Non-pigmented ciliary epithelial cell (primary cell): ENCODE measurements at regions not wholly inside any gene's neighbourhood (a gene's known extent, or its start where the extent isn't known, plus 50 kb on each side); places are given as distances from the start of the nearest gene placed in this dataset.
A peak's percentile ranks its signal among the peaks of the same experiment; 100 is the strongest.
"Not testable (repeated sequence)": the region's sequence is repeated elsewhere in the genome, so short reads cannot be mapped to it uniquely, and the experiment has no call there.

Experiments
- DNase-seq: peaks from one replicate; pipeline ENCODE4 v3.0.0-alpha.2; 2010; ENCODE audit warnings: low read depth

DNA sequence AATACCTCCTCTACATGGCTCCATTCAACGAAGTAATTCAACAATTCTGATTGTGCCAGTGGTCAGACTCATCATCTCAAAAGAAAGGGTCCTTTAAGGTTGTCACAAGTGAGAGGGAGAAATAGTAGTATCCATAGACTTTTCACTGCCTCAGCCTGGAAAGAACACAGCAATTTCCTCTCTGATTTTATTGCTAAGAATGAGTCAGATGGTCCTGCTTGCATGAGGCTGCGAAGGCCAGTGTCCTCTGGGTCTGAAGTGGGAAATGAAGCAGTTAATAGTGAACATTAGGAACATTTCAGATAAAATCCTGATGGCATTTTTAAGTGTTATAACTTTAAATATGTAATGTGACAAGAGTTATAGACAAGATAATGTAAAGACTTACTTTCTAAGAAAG is 979.0 kb downstream of the EFNA5 start:
- DNase-seq, result no peak

DNA sequence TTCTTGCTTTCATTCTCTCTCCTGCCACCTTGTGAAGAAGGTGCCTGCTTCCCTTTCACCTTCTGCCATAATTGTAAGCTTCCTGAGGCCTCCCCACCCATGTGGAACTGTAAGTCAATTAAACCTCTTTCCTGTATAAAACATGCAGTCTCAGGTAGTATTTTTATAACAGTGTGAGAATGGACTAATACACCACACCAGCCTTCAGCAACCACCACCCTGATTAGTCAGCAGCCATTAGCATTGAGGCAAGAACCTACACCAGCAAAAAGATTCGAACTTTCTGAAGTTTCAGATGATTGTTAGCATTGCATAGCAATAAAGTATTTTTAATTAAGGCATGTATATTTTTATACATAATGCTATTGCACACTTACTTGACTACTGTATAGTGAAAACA is 980.2 kb downstream of the EFNA5 start:
- DNase-seq, result no peak

DNA sequence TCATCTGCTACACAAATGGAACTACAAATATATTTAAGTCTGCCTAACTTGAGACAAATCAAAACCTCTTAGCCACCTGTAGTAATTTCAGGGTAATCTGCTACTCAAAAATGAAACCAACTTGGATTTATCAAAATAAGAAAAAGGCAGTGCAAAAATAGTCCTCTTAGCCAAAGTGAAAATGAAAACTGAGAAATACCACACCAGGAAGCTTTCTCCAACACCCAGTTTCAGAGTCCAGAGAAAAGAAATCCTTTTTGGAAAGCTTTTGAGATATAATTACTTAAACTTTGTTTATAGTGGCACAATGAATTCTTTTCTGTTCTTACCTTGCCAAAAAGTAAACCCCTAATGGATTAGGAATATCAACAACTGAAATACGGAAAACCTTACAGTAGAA is 990.4 kb downstream of the EFNA5 start:
- DNase-seq, result no peak

GRCh38 chr5:106677057-106677456 is 993.7 kb downstream of the EFNA5 start:
- no peak for DNase-seq

DNA sequence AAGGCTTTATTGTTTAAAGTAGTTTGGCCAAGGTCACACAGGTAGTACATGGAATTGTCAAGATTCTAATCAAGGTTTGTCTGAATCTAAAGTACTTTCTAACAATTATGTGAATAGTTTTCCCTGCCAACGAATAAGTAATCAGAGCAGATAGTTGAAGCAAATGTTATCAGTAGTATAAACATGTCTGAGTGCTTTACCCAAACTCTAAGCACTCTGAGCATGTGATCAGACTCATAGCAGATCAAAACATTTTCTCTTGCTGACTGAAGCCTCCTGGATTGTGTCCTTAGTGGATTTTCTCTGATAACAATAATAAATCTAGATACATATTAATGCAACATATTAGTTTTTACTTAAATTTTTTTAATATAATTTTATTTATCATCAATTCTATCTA is 995.0 kb downstream of the EFNA5 start:
- DNase-seq, result no peak

DNA sequence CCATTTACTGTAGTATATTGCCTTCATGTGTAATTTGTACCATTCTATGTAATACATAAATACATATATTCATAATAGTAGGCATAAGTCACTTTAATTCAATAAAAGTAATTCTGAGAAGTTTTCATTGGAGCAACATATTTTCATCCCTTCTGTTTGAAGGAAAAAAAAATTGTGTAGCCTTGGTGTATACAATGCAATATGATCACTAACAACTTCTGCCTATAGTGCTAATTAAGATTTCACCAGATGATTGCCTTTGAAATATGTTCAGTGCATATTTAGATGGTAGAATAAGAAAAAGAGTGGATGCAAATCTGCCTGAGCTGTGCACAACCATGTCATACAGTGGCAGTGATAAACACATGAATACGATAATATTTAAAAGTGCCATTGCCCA is 996.8 kb downstream of the EFNA5 start:
- no peak for DNase-seq

- DNase-seq, result no peak
These were observed 1008.9 kb downstream of the EFNA5 start for GRCh38 chr5:106661866-106662265.

GRCh38 chr5:106660681-106661080 is 1010.1 kb downstream of the EFNA5 start:
- no peak for DNase-seq

DNA sequence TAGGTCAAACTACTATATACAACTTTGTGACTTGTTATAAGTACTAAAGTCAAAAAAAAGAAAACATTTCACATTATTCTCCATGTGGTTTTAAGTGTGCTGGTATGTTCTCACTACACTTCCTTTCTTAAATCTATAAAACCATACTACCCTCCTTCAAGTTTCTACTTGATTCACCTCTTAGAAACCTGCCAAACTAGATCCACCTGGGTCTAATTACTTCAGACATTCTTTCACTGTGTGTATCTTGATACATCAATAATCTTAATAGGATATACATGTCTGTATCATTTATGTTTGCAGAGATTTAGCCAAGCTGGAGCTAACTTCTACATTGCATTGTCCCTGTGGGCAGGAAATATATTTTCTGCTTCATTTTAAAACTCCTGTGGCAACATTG is 1012.6 kb downstream of the EFNA5 start:
- DNase-seq, result no peak

- DNase-seq, result no peak
These were observed 1013.9 kb downstream of the EFNA5 start for GRCh38 chr5:106656821-106657220.

DNA sequence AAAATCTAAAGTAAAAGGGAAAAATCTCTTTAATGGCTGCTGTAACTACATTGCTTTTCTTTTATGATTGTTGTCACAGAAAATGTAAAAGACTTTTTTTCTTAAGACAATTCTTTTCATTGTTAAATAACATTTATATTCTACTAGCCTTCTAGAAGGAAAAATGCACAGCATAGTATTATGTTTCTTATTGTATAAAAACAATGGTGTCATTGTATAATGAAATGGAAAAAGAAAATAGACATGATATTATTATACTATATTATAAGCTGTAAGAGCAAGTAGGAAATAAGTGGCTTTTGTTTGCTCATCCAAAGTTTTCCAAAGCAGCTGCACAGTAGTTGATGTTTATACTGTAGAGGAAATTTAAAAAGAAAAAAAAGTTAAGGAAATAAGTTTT is 1021.7 kb downstream of the EFNA5 start:
- no peak for DNase-seq

- DNase-seq, result no peak
These were observed 1022.3 kb downstream of the EFNA5 start for GRCh38 chr5:106648401-106648800.

DNA sequence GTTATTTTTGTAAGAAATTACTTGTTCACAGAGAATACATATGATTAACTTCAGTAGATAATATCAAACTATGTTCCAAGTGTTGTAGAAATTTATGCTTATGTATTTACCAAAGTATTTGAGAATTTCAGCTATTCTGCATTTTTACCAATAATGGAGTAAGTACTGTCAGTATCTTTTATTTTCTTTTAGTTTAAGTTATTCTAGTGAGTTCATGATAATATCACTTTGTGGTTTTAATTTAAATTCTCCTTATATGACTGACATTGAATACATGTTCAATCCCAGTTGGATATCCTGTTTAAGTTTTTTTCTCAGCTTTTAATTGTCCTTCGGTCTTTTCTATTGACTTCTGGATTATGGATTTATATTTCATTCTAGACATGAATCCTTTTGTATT is 1024.6 kb downstream of the EFNA5 start:
- DNase-seq, result no peak

- DNase-seq, result no peak
These were observed 1030.2 kb downstream of the EFNA5 start for GRCh38 chr5:106640511-106640910.

- DNase-seq, result no peak
These were observed 1031.2 kb downstream of the EFNA5 start for GRCh38 chr5:106639488-106639887.

GRCh38 chr5:106637275-106637674 is 1033.5 kb downstream of the EFNA5 start:
- DNase-seq, result peak; percentile 4

DNA sequence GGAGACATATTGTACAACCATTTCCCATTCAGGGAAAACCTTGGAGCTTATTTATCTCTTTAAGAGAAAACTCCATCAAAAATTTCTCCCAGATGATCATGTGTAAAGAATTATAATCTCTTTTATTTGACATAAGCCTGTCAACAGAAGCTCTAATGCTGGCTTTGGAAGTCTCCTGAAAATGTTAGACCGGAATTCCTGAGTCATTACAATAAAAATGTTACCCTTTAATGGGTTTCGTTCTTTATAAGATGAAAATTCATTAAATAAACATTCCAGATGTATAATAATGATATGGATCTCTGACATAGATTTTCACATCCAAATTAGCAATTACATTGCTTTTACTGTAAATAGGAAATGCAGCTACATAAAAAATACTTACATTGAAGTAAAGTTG is 1036.4 kb downstream of the EFNA5 start:
- DNase-seq, result no peak

DNA sequence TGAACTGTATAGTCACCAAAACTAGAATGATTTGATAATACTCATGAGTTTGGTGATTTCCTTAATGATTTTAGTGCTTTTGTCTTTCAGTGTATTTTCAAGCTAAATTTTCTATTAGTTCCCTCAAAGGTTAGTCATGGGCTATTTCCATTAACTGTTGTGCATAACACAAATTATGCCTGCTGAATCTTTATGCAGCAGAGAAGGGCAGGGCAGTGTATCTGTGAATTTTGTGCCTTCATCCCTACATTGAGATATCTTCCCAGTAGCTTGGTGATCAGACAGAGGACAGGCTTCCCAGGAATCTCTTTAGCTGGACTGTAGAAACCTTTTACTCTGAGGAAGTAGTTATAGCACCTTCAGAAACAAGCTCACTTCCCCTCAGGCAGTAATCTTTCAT is 1036.9 kb downstream of the EFNA5 start:
- DNase-seq, result no peak

- not testable (repeated sequence) for DNase-seq
These were observed 1042.3 kb downstream of the EFNA5 start for GRCh38 chr5:106628456-106628855.

DNA sequence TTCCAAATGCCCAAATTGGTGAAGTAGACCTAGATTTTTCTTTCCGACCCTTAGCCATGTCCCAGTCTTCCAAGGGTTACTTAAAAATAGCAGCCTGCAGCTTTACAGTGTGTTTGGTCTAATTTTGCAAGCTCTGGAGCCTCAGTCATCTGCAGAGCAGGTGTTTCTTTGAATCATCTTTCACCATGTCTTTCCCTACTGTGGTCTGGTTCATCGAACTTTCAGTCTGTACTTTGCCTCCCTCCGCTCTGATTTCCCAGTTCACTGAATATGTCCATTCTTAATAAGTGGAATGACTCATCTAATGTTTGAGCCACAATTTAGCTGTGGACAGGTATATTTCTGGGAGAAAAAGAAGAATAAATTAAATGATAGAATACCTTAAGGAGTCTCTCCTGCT is 1060.7 kb downstream of the EFNA5 start:
- no peak for DNase-seq

- no peak for DNase-seq
These were observed 1069.1 kb downstream of the EFNA5 start for GRCh38 chr5:106601620-106602019.

- DNase-seq, result no peak
These were observed 1069.9 kb downstream of the EFNA5 start for GRCh38 chr5:106600803-106601202.

GRCh38 chr5:106595864-106596263 is 1074.9 kb downstream of the EFNA5 start:
- DNase-seq, result no peak

DNA sequence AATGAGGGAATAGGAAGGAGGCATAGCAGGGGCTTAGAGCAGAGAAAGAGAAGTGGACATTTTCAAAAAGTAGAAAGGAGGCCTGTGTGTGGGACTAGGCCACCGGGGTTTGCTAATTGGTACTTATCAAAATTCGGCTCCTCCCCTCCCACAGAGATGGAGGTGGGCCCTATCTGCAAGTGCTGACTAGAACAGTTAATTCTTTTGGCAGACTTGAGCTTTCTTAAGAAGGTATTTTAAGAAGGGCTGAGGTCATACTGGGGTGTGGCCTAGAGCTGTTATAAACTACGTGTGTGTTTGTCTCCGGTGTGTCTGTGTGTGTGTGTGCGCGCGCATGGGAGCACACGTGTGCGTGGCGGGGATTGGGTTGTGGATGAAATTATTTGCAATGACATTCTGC is 1086.5 kb downstream of the EFNA5 start:
- DNase-seq, result no peak

DNA sequence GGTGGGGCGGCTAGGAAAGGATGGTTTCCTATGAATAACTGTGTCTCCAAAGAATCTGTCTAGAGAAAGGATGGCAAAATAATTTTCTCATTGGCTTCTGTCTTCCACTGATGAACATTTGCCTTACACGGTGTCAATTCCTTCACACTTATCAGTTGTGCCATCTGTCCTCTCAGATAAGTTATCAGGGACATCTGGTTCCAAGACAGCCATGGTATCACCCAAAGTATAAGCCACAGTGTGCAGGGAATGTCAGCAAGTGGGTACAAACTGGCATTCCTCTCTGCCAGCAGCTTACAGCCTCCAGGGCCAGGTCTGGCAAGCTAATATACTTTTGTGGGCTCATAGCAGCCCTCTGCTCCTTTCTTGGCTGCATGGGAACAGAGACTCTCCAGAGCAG is 1092.0 kb downstream of the EFNA5 start:
- DNase-seq, result no peak
